ENCODE measurements at regions not wholly inside any gene's neighbourhood (a gene's known extent, or its start where the extent isn't known, plus 50 kb on each side); places are given as distances from the start of the nearest gene placed in this dataset.

DNA sequence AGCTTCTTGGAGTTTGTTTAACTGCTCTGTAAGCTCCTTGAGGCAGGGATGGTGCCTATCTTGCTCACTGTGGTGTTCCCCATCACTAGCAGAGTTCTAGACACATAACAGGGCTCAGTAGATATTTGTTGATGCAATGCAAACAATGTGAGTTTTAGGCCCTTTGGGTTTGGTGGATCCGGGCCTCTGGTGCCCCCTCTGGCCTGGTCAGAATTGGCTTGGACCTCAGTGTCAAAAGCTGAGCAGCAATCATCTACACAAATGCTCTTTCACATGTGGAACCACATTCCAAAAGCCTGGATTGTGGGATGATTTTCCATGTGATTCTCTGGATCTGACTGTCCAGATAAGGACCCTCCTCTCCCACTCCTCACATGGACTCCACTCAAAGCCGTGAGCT lies 53.4 kb upstream of the BCAR3 start:
- no peak for TF ChIP-seq CTCF (IDR thresholded peaks at IDR 0.05; ENCODE audit: poor library complexity)
- no peak for TF ChIP-seq EZH2 (IDR thresholded peaks at IDR 0.05; ENCODE audit: borderline replicate concordance)

Measured in hepatocyte (in vitro differentiated cells).